ENCODE measurements at regions not wholly inside any gene's neighbourhood (a gene's known extent, or its start where the extent isn't known, plus 50 kb on each side); places are given as distances from the start of the nearest gene placed in this dataset.

- no peaks in the 10 kb centered on the region for H4K20me1 ChIP-seq (replicated peaks in 1 of 2; ENCODE audit: control insufficient read depth in 1 of 2, insufficient read depth in 2 of 2, low read length in 2 of 2)
- no peak overlapping the region for H4K91ac ChIP-seq (replicated peaks; ENCODE audit: insufficient read length, low read length)
- H3K18ac ChIP-seq (ENCODE audit: extremely low read depth, low read length) = no peak overlapping the region
- no peak overlapping the region for H2AFZ ChIP-seq (ENCODE audit: low read length)
- H3K27ac ChIP-seq (ENCODE audit: low read depth, low read length) = no peak overlapping the region
- H3K9me3 ChIP-seq (ENCODE audit: insufficient read depth in 2 of 2, low read depth in 1 of 2, low read length in 1 of 2) = no peaks in the 10 kb centered on the region
- H3K23ac ChIP-seq (ENCODE audit: insufficient read length) = no peak overlapping the region
- no peak overlapping the region for H2BK5ac ChIP-seq (ENCODE audit: low read depth, low read length)
- no peak overlapping the region for H3K4me2 ChIP-seq (ENCODE audit: insufficient read depth in 1 of 2, low read depth in 2 of 2, low read length in 2 of 2)
- H3K56ac ChIP-seq (replicated peaks; ENCODE audit: insufficient read length, low read depth, low read length) = no peak overlapping the region
- H3K23me2 ChIP-seq (ENCODE audit: low read depth, low read length) = no peaks in the 10 kb centered on the region; the same call in 1 of the 2 replicates
- 87% methylated on average over 6 of the region's 6 CpGs; no CpG with 5 or more reads in 1 of the 2 experiments for WGBS, 2 experiments (ENCODE audit: extremely low coverage in 1 of 2, insufficient coverage in 1 of 2, insufficient read length in 1 of 2, insufficient replicate concordance in 2 of 2, low coverage in 1 of 2, low lambda C conversion rate in 2 of 2, missing lambda C conversion rate in 1 of 2)
- POLR2A ChIA-PET (ENCODE audit: partially characterized antibody) = interaction anchor here (0.6 kb wide), 1 partner anchor 535 kb away, joined by 3 read pairs; no protein-coding TSS in a partner anchor
- H3K4ac ChIP-seq (replicated peaks; ENCODE audit: insufficient read length, low read depth, low read length) = no peak overlapping the region
- no peak overlapping the region for H3K4me3 ChIP-seq (ENCODE audit: extremely low read depth in 1 of 4, insufficient read depth in 2 of 4, low read depth in 3 of 4, low read length in 4 of 4)
- CTCF ChIA-PET (ENCODE audit: partially characterized antibody) = interaction anchor here (0.7 to 2.0 kb wide), 3 partner anchors 8 to 99 kb away, joined by 3 to 16 read pairs (median 3); no protein-coding TSS in a partner anchor
- FAIRE-seq = no peak
- no peaks in the 10 kb centered on the region for H3K79me1 ChIP-seq (ENCODE audit: low read depth, low read length)
- no peak overlapping the region for H2AK5ac ChIP-seq (ENCODE audit: low read depth, low read length)
- no peak overlapping the region for H2BK12ac ChIP-seq (ENCODE audit: low read depth, low read length)
- no peaks in the 10 kb centered on the region for H3K27me3 ChIP-seq (replicated peaks in 1 of 4; ENCODE audit: control insufficient read depth in 3 of 4, extremely low read depth in 1 of 4, insufficient read depth in 3 of 4, low read length in 3 of 4)
- no peaks in the 10 kb centered on the region for H3K36me3 ChIP-seq (ENCODE audit: control insufficient read depth in 2 of 4, insufficient read depth in 4 of 4, low read length in 3 of 4)
- no peak overlapping the region for H2BK20ac ChIP-seq (ENCODE audit: low read length)
- no peak overlapping the region for H4K5ac ChIP-seq (ENCODE audit: insufficient read length, low read depth, low read length)
- no peak overlapping the region for H2BK15ac ChIP-seq (ENCODE audit: low read length)
- H4K8ac ChIP-seq (ENCODE audit: extremely low read depth, insufficient read depth, low read length) = no peak overlapping the region
- DNase-seq (ENCODE audit: low read depth in 1 of 2, low spot score in 2 of 2) = no peak
- H3K14ac ChIP-seq (ENCODE audit: insufficient read length) = no peak overlapping the region
- H3K4me1 ChIP-seq (replicated peaks in 1 of 4; ENCODE audit: control insufficient read depth in 3 of 4, insufficient read depth in 4 of 4, low read length in 3 of 4) = no peaks in the 10 kb centered on the region
- H2BK120ac ChIP-seq (replicated peaks; ENCODE audit: low read depth, low read length) = no peak overlapping the region
- no peak overlapping the region for H3K9ac ChIP-seq (replicated peaks in 1 of 4; ENCODE audit: extremely low read depth in 1 of 4, low read depth in 3 of 4, low read length in 3 of 4)
- H3K79me2 ChIP-seq (ENCODE audit: control insufficient read depth in 1 of 2, insufficient read depth in 2 of 2, low read length in 2 of 2) = no peaks in the 10 kb centered on the region
- TF ChIP-seq, protein P1, sequence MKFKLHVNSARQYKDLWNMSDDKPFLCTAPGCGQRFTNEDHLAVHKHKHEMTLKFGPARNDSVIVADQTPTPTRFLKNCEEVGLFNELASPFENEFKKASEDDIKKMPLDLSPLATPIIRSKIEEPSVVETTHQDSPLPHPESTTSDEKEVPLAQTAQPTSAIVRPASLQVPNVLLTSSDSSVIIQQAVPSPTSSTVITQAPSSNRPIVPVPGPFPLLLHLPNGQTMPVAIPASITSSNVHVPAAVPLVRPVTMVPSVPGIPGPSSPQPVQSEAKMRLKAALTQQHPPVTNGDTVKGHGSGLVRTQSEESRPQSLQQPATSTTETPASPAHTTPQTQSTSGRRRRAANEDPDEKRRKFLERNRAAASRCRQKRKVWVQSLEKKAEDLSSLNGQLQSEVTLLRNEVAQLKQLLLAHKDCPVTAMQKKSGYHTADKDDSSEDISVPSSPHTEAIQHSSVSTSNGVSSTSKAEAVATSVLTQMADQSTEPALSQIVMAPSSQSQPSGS (IDR thresholded peaks at IDR 0.05; ENCODE audit: low read length) = no peak
Observed at GRCh38 chr12:126776026-126776655, 1490.8 kb upstream of the TMEM132C start.
